Erythroblast (primary cell): ENCODE measurements at regions not wholly inside any gene's neighbourhood (a gene's known extent, or its start where the extent isn't known, plus 50 kb on each side); places are given as distances from the start of the nearest gene placed in this dataset.

Source experiments
- GATA1 ChIP-seq: IDR thresholded peaks from 2 replicates; pipeline ENCODE4 v1.6.1; 2011; ENCODE audit warnings: low read depth, mild to moderate bottlenecking, control low read depth, low read length, moderate library complexity
- POLR2A ChIP-seq: IDR thresholded peaks from 2 replicates; pipeline ENCODE4 v1.6.1; 2011; ENCODE audit warnings: mild to moderate bottlenecking, low read length

DNA sequence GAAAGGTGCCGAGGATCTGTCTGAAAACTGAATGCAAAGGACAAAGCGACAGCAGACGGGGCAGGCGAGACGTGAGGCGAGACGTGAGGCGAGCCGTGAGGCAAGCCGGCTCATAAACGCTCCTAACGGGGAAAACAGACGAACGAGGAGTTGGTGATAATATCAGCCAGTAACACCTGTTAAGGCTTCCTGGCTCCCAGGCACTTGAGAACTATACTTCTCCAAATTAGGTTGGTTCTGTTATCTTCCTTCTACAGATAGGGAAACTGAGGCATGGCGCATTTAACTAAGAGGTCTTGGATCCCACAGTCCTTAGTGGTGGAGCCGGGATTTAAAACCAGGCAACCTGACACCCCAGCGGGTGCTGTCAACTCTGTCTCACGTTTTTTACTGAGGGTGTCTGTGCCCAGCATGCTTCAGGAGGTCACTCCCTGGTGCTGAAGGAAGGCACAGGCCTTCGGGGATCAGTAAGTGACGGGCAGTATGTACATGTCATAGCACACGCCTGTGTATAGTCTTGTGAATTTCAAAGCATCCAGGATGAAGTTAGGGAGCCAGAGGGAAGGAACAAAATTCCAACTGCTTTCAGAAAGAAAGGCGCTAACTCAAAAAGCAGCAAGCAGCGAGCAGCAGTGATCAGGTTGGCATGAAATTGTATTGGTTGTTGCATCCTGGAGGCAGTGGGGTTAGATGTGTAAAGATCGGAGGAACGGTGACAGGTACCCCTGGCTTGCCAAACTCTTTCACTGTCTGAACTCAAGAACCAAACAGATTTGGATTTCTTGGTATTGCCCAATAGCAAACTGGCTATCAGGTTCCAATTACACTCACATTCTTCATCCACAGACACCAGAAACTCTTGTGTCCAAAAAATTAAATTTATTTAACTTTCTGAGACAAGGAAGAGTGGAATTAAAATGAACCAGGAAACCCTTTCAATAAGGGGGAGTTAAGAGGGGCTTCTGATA, 318.7 kb downstream of the THBS2 start:
- TF ChIP-seq POLR2A: no peak
- no peak for TF ChIP-seq GATA1
